K562 (cell line): ENCODE measurements at regions not wholly inside any gene's neighbourhood (a gene's known extent, or its start where the extent isn't known, plus 50 kb on each side); places are given as distances from the start of the nearest gene placed in this dataset.

ENCODE experiments used
- ATAC-seq: fragments of 200-7000 bp; cut with Tn5 transposase; 3 replicates; pipeline ENCODE4 v1.9.1; 2020; ENCODE audit warnings: moderate library complexity
- BruUV-seq: library from RNA; stranded (reverse); fragments of 400-500 nt; replicated peaks from 2 replicates; lab custom pipeline; 2021; lab: Mats Ljungman, UMichigan
- CTCF ChIA-PET: fragments of 300-600 bp; formaldehyde crosslinking; extraction: SDS; loops from one replicate; lab custom pipeline; 2021; ENCODE audit warnings: low intra/inter-chr PET ratio; lab: Yijun Ruan, JAX
- POLR2A ChIA-PET: fragments of 300-600, 350-650 bp; sonication (Branson Sonifier 250); formaldehyde crosslinking; extraction: SDS; loops from one replicate; lab custom pipeline; 2021; ENCODE audit warnings: antibody characterized with exemption, inconsistent platforms; lab: Yijun Ruan, JAX
- DNase-seq, 4 experiments: peaks; one replicate each; pipeline versions ENCODE4 v3.0.0 to v3.0.0-alpha.2; 2011 to 2018; ENCODE audit warnings: low spot score in 3 of 4, mixed read lengths in 3 of 4; ENCODE audit errors: extremely low read depth in 1 of 4
- FAIRE-seq: peaks from 2 replicates; lab custom pipeline; 2011; peaks lifted over from hg19 to GRCh38; lab: Jason Lieb, UNC
- H2AFZ ChIP-seq: 2 replicates; pipeline ENCODE4 v1.6.0; 2011; ENCODE audit warnings: low read depth, low read length, control low read depth, inconsistent platforms
- H3K27ac ChIP-seq: fragments of 200-600 bp; 3 replicates; pipeline ENCODE4 v1.8.0; 2011; ENCODE audit warnings: low read depth, mild to moderate bottlenecking, control low read depth, inconsistent platforms, low read length, moderate library complexity, mixed read lengths; ENCODE audit errors: extremely low read depth
- H3K27me3 ChIP-seq, 2 experiments: fragments of 300-600 bp in 1 of 2; 2 replicates in 1 of 2; 3 replicates in 1 of 2; pipeline versions ENCODE4 v1.6.0 to v1.8.0; 2011; ENCODE audit warnings: inconsistent platforms in 2 of 2, low read length in 2 of 2, mild to moderate bottlenecking in 1 of 2, mixed read lengths in 1 of 2, moderate library complexity in 1 of 2; ENCODE audit not compliant: control insufficient read depth in 2 of 2, insufficient read depth in 2 of 2
- H3K36me3 ChIP-seq: fragments of 300-600 bp; 3 replicates; pipeline ENCODE4 v1.8.0; 2011; ENCODE audit warnings: mild to moderate bottlenecking, low read length, inconsistent platforms; ENCODE audit not compliant: control insufficient read depth, insufficient read depth
- H3K4me1 ChIP-seq, 2 experiments: fragments of 200-600 bp in 1 of 2; replicated peaks in 1 of 2; 2 replicates in 1 of 2; 3 replicates in 1 of 2; pipeline versions ENCODE4 v1.5.1 to v1.8.0; 2011; ENCODE audit warnings: inconsistent platforms in 2 of 2, low read length in 2 of 2, mild to moderate bottlenecking in 1 of 2, mixed read lengths in 1 of 2, moderate library complexity in 1 of 2; ENCODE audit not compliant: control insufficient read depth in 2 of 2, insufficient read depth in 2 of 2
- H3K4me2 ChIP-seq: 2 replicates; pipeline ENCODE4 v1.6.1; 2011; ENCODE audit warnings: low read length, control low read depth, inconsistent platforms, mixed read lengths; ENCODE audit not compliant: insufficient read depth
- H3K4me3 ChIP-seq: fragments of 200-600 bp; sonication (generic), shearing (Covaris generic); 2 replicates; pipeline ENCODE4 v1.5.1; 2016; ENCODE audit warnings: control low read depth, inconsistent platforms
- H3K79me2 ChIP-seq: fragments of 200-600 bp; 3 replicates; pipeline ENCODE4 v1.8.0; 2011; ENCODE audit warnings: low read length, inconsistent platforms; ENCODE audit not compliant: control insufficient read depth, insufficient read depth
- H3K9ac ChIP-seq, 2 experiments: 2 replicates each; pipeline versions ENCODE4 v1.6.0 to v1.6.1; 2011; ENCODE audit warnings: low read depth in 2 of 2, low read length in 2 of 2, control low read depth in 1 of 2, inconsistent platforms in 1 of 2, mild to moderate bottlenecking in 1 of 2, mixed read lengths in 1 of 2; ENCODE audit not compliant: insufficient read depth in 1 of 2
- H3K9me1 ChIP-seq: one replicate; pipeline ENCODE4 v1.6.0; 2011; ENCODE audit warnings: inconsistent platforms, mild to moderate bottlenecking, low read length, moderate library complexity; ENCODE audit not compliant: control insufficient read depth, insufficient read depth
- H3K9me3 ChIP-seq: replicated peaks from 2 replicates; pipeline ENCODE4 v1.5.1; 2011; ENCODE audit warnings: low read depth, low read length, inconsistent platforms; ENCODE audit not compliant: control insufficient read depth, insufficient read depth
- H4K20me1 ChIP-seq: replicated peaks from 2 replicates; pipeline ENCODE4 v1.6.1; 2011; ENCODE audit warnings: low read length, inconsistent platforms, mixed read lengths; ENCODE audit not compliant: control insufficient read depth, insufficient read depth
- FOXA1 ChIP-seq: fragments of 450-650 bp; IDR thresholded peaks from 2 replicates; pipeline ENCODE4 v1.6.1; 2016; ENCODE audit warnings: mild to moderate bottlenecking, borderline replicate concordance
- TAF7 ChIP-seq: fragments of 450-650 bp; IDR thresholded peaks from 2 replicates; pipeline ENCODE4 v1.6.1; 2016; ENCODE audit warnings: missing genetic modification characterization, missing compliant biosample characterization
- THAP12 ChIP-seq: fragments of 250-450 bp; sonication (Bioruptor Pico); IDR thresholded peaks from 2 replicates; pipeline ENCODE4 v1.9.0; 2021; ENCODE audit warnings: mild to moderate bottlenecking, inconsistent platforms
- ZNF175 ChIP-seq: fragments of 200-800 bp; sonication (Bioruptor generic); IDR thresholded peaks from 2 replicates; pipeline ENCODE4 v1.6.1; 2016; ENCODE audit warnings: low read depth, mild to moderate bottlenecking, missing genetic modification characterization, missing compliant biosample characterization
- ZNF217 ChIP-seq: sonication (generic); formaldehyde crosslinking; IDR thresholded peaks from 2 replicates; pipeline ENCODE4 v1.8.0; 2022; ENCODE audit warnings: mild to moderate bottlenecking, missing genetic modification reagents
- ZNF778 ChIP-seq: fragments of 450-650 bp; formaldehyde crosslinking; IDR thresholded peaks from 2 replicates; pipeline ENCODE4 v1.4.0; 2020; ENCODE audit warnings: mild to moderate bottlenecking, moderate library complexity
- in situ Hi-C: fragments of 300-500 bp; cut with MboI; formaldehyde crosslinking; loops from 4 replicates; pipeline ENCODE4 v1.15.0; 2018; ENCODE audit warnings: inconsistent platforms, mixed read lengths
- intact Hi-C: fragments of 100-400 bp; cut with micrococcal nuclease; formaldehyde crosslinking; loops from 2 replicates; pipeline ENCODE4 v1.14.2; 2022
- TF ChIP-seq, protein P1 (sequence below), 3 experiments: IDR thresholded peaks in 2 of 3; conservative IDR thresholded peaks in 1 of 3; 2 replicates each; pipeline ENCODE4 v1.5.1; 2011 to 2012; ENCODE audit warnings: low read length in 3 of 3, mild to moderate bottlenecking in 3 of 3, control low read depth in 2 of 3, improper control_type of control experiment in 1 of 3, inconsistent platforms in 1 of 3, low read depth in 1 of 3, mixed read lengths in 1 of 3, moderate library complexity in 1 of 3; ENCODE audit not compliant: insufficient read depth in 2 of 3
- TF ChIP-seq, protein P2 (sequence below): fragments of 250-450 bp; sonication (Bioruptor Pico); IDR thresholded peaks from 2 replicates; pipeline ENCODE4 v1.8.0; 2021; ENCODE audit warnings: borderline replicate concordance, mild to moderate bottlenecking, moderate library complexity; ENCODE audit not compliant: poor library complexity, severe bottlenecking
- TF ChIP-seq, protein P3 (sequence below): fragments of 150-350 bp; conservative IDR thresholded peaks from 2 replicates; pipeline ENCODE4 v1.6.1; 2014; ENCODE audit warnings: low read length

- in situ Hi-C loops: no loop called here
- no peaks in the 10 kb centered on the region for H3K4me1 ChIP-seq
- POLR2A ChIA-PET: no interaction called here
- CTCF ChIA-PET: no interaction called here
- H3K27ac ChIP-seq: no peak overlapping the region
- no peaks in the 10 kb centered on the region for H3K36me3 ChIP-seq
- no peak overlapping the region for H3K4me2 ChIP-seq
- ATAC-seq (no peak), FAIRE-seq (no peak), DNase-seq (no peak)
- H2AFZ ChIP-seq: no peak overlapping the region
- no TSS peak for BruUV-seq
- H3K79me2 ChIP-seq: no peaks in the 10 kb centered on the region
- H3K4me3 ChIP-seq: no peak overlapping the region
- H4K20me1 ChIP-seq: no peaks in the 10 kb centered on the region
- H3K9me1 ChIP-seq: no peaks in the 10 kb centered on the region
- H3K9me3 ChIP-seq: no peaks in the 10 kb centered on the region
- H3K9ac ChIP-seq: no peak overlapping the region
- intact Hi-C loops: no loop called here
- no peaks in the 10 kb centered on the region for H3K27me3 ChIP-seq
- TF ChIP-seq, protein P1, sequence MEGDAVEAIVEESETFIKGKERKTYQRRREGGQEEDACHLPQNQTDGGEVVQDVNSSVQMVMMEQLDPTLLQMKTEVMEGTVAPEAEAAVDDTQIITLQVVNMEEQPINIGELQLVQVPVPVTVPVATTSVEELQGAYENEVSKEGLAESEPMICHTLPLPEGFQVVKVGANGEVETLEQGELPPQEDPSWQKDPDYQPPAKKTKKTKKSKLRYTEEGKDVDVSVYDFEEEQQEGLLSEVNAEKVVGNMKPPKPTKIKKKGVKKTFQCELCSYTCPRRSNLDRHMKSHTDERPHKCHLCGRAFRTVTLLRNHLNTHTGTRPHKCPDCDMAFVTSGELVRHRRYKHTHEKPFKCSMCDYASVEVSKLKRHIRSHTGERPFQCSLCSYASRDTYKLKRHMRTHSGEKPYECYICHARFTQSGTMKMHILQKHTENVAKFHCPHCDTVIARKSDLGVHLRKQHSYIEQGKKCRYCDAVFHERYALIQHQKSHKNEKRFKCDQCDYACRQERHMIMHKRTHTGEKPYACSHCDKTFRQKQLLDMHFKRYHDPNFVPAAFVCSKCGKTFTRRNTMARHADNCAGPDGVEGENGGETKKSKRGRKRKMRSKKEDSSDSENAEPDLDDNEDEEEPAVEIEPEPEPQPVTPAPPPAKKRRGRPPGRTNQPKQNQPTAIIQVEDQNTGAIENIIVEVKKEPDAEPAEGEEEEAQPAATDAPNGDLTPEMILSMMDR (IDR thresholded peaks at IDR 0.05 in 2 of 3, conservative IDR thresholded peaks at IDR 0.05 in 1 of 3; ENCODE audit: insufficient read depth in 2 of 3, low read depth in 1 of 3, low read length in 3 of 3): no peak
- TF ChIP-seq ZNF217 (CRISPR knock-in tag): no peak
- no peak for TF ChIP-seq FOXA1
- no peak for TF ChIP-seq ZNF175 (CRISPR knock-in tag)
- TF ChIP-seq, protein P2, sequence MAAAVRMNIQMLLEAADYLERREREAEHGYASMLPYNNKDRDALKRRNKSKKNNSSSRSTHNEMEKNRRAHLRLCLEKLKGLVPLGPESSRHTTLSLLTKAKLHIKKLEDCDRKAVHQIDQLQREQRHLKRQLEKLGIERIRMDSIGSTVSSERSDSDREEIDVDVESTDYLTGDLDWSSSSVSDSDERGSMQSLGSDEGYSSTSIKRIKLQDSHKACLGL (CRISPR knock-in tag): no peak
- TF ChIP-seq, protein P3, sequence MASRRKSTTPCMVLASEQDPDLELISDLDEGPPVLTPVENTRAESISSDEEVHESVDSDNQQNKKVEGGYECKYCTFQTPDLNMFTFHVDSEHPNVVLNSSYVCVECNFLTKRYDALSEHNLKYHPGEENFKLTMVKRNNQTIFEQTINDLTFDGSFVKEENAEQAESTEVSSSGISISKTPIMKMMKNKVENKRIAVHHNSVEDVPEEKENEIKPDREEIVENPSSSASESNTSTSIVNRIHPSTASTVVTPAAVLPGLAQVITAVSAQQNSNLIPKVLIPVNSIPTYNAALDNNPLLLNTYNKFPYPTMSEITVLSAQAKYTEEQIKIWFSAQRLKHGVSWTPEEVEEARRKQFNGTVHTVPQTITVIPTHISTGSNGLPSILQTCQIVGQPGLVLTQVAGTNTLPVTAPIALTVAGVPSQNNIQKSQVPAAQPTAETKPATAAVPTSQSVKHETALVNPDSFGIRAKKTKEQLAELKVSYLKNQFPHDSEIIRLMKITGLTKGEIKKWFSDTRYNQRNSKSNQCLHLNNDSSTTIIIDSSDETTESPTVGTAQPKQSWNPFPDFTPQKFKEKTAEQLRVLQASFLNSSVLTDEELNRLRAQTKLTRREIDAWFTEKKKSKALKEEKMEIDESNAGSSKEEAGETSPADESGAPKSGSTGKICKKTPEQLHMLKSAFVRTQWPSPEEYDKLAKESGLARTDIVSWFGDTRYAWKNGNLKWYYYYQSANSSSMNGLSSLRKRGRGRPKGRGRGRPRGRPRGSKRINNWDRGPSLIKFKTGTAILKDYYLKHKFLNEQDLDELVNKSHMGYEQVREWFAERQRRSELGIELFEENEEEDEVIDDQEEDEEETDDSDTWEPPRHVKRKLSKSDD: no peak
- no peak for TF ChIP-seq THAP12
- TF ChIP-seq TAF7 (tag): no peak
- no peak for TF ChIP-seq ZNF778 (CRISPR knock-in tag)
Observed at GRCh38 chr1:187121661-187122060, 292.9 kb downstream of the PLA2G4A start.
